ENCODE measurements at regions not wholly inside any gene's neighbourhood (a gene's known extent, or its start where the extent isn't known, plus 50 kb on each side); places are given as distances from the start of the nearest gene placed in this dataset.
A peak's percentile ranks its signal among the peaks of the same experiment; 100 is the strongest.

DNA sequence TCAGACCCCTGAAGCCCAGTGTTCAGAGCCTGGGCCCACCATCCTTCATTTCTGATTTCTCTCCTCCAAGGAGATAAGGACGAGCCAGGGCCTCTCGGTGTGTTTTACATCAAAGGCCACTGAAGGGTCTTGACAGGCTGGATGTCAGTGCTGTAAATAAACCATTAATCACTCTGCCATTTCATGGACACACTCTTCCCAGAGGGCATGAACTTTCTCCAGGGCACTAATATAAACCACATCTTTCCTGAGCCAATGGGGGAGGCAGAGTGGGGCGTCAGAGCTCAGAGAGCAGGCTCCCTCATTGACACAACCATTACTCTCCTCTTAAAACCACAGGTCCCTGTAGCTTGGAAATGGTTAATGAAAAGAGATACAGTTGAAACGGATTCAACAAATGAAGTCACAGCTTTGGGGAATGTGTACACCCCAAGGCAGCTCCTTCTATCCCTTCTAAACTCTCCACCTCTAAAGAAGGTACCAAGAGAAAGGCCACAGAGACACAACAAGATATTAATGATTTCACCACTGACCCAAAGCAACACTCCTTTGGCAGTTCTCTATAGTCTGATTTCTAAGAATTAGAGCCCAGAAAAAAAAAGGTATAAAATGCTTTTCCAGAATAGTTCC lies 200.6 kb downstream of the CHIC2 start:
- Histone ChIP-seq H3K27ac (peak overlapping the region; percentile 73), H3K79me2 (no peaks in the 10 kb centered on the region), H3K27me3 (no peaks in the 10 kb centered on the region), H3K4me2 (peak overlapping the region; percentile 24), H3K4me1 (ENCODE audit: insufficient read depth) (peaks cover 12% of the 10 kb centered on the region), H3K9me3 (ENCODE audit: low read depth) (no peaks in the 10 kb centered on the region), H4K20me1 (ENCODE audit: insufficient read depth, poor library complexity, severe bottlenecking) (no peaks in the 10 kb centered on the region), H2AFZ (peak overlapping the region; percentile 4), H3K4me3 (no peak overlapping the region), H3K9me2 (replicated peaks; ENCODE audit: insufficient read depth) (no peaks in the 10 kb centered on the region), H3K36me3 (replicated peaks; ENCODE audit: insufficient read depth, low read depth) (no peaks in the 10 kb centered on the region)
- DNase-seq (ENCODE audit: low spot score) = no peak
- 24% methylated on average over 4 of the region's 4 CpGs for WGBS (ENCODE audit: low lambda C conversion rate, missing lambda C conversion rate)
- TF ChIP-seq, protein P1, sequence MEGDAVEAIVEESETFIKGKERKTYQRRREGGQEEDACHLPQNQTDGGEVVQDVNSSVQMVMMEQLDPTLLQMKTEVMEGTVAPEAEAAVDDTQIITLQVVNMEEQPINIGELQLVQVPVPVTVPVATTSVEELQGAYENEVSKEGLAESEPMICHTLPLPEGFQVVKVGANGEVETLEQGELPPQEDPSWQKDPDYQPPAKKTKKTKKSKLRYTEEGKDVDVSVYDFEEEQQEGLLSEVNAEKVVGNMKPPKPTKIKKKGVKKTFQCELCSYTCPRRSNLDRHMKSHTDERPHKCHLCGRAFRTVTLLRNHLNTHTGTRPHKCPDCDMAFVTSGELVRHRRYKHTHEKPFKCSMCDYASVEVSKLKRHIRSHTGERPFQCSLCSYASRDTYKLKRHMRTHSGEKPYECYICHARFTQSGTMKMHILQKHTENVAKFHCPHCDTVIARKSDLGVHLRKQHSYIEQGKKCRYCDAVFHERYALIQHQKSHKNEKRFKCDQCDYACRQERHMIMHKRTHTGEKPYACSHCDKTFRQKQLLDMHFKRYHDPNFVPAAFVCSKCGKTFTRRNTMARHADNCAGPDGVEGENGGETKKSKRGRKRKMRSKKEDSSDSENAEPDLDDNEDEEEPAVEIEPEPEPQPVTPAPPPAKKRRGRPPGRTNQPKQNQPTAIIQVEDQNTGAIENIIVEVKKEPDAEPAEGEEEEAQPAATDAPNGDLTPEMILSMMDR (IDR thresholded peaks at IDR 0.05; ENCODE audit: poor library complexity) = no peak
- TF ChIP-seq EZH2phosphoT487 (IDR thresholded peaks at IDR 0.05; ENCODE audit: low read depth, severe bottlenecking, unreplicated experiment) (no peak), EZH2 (IDR thresholded peaks at IDR 0.05; ENCODE audit: borderline replicate concordance) (no peak)

- H3K27me3 ChIP-seq = no peaks in the 10 kb centered on the region
- DNase-seq (ENCODE audit: low spot score) = no peak
- H3K4me1 ChIP-seq (ENCODE audit: insufficient read depth) = peaks cover 12% of the 10 kb centered on the region
- H3K79me2 ChIP-seq = no peaks in the 10 kb centered on the region
- H3K27ac ChIP-seq = peak overlapping the region; percentile 73
- TF ChIP-seq EZH2 (IDR thresholded peaks at IDR 0.05; ENCODE audit: borderline replicate concordance) (no peak), EZH2phosphoT487 (IDR thresholded peaks at IDR 0.05; ENCODE audit: low read depth, severe bottlenecking, unreplicated experiment) (no peak)
- TF ChIP-seq, protein P1 (IDR thresholded peaks at IDR 0.05; ENCODE audit: poor library complexity) = no peak
- H4K20me1 ChIP-seq (ENCODE audit: insufficient read depth, poor library complexity, severe bottlenecking) = no peaks in the 10 kb centered on the region
- no peaks in the 10 kb centered on the region for H3K36me3 ChIP-seq (replicated peaks; ENCODE audit: insufficient read depth, low read depth)
- no peaks in the 10 kb centered on the region for H3K9me2 ChIP-seq (replicated peaks; ENCODE audit: insufficient read depth)
- no peaks in the 10 kb centered on the region for H3K9me3 ChIP-seq (ENCODE audit: low read depth)
- H2AFZ ChIP-seq = no peak overlapping the region
- peak overlapping the region; percentile 24 for H3K4me2 ChIP-seq
- 40% methylated on average over 3 of the region's 3 CpGs for WGBS (ENCODE audit: low lambda C conversion rate, missing lambda C conversion rate)
- no peak overlapping the region for H3K4me3 ChIP-seq
Measured at GRCh38 chr4:53863158-53863557, 201.2 kb downstream of the CHIC2 start.

DNA sequence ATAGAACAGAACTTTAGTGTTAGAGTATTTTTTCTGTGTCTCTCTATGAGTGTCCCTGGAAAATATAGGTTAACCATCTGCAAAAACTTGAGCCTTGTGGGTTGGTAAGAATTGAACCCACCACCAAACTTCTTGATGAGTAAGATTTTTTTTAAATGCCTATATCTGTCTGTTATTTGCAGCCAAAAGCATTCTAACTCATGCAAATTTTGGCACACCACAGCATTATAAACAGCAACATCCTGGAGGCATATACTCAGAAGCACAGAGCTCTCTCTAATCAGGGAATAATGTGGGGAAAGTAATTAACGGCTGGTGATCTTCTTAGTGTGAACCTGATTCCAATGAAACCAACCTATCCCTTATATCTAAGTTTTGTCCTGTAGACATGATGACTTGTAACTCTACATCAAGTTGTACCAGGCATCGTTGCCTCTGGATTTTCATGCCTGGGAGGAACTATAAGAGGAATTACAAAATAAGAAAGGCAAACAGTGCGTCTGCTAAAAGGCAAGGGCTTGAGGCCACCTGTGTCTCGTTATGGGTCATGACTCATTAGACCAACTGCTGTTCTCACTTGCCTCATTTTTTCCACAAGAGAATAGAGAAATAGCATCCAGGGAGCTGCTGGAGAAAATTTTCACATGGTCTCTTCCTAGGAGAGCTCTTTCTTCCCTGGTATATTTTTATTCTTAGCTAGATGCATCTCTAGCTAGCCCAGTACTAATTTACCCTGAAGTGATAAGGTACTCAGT lies 202.4 kb downstream of the CHIC2 start:
- no peaks in the 10 kb centered on the region for H3K36me3 ChIP-seq (replicated peaks; ENCODE audit: insufficient read depth, low read depth)
- peaks cover 12% of the 10 kb centered on the region for H3K4me1 ChIP-seq (ENCODE audit: insufficient read depth)
- H3K27ac ChIP-seq = peak overlapping the region; percentile 73
- no peak overlapping the region for H2AFZ ChIP-seq
- no peaks in the 10 kb centered on the region for H3K79me2 ChIP-seq
- no peak overlapping the region for H3K4me2 ChIP-seq
- H3K9me3 ChIP-seq (ENCODE audit: low read depth) = no peaks in the 10 kb centered on the region
- H4K20me1 ChIP-seq (ENCODE audit: insufficient read depth, poor library complexity, severe bottlenecking) = no peaks in the 10 kb centered on the region
- no peaks in the 10 kb centered on the region for H3K9me2 ChIP-seq (replicated peaks; ENCODE audit: insufficient read depth)
- 48% methylated on average over 4 of the region's 4 CpGs for WGBS (ENCODE audit: low lambda C conversion rate, missing lambda C conversion rate)
- peak; percentile 41 for DNase-seq (ENCODE audit: low spot score)
- TF ChIP-seq, protein P1 (IDR thresholded peaks at IDR 0.05; ENCODE audit: poor library complexity) = no peak
- TF ChIP-seq EZH2phosphoT487 (IDR thresholded peaks at IDR 0.05; ENCODE audit: low read depth, severe bottlenecking, unreplicated experiment) (no peak), EZH2 (IDR thresholded peaks at IDR 0.05; ENCODE audit: borderline replicate concordance) (no peak)
- no peak overlapping the region for H3K4me3 ChIP-seq
- no peaks in the 10 kb centered on the region for H3K27me3 ChIP-seq

All from hepatocyte (in vitro differentiated cells).